H1 (cell line): ENCODE measurements at regions not wholly inside any gene's neighbourhood (a gene's known extent, or its start where the extent isn't known, plus 50 kb on each side); places are given as distances from the start of the nearest gene placed in this dataset.

Source experiments
- CTCF ChIA-PET: fragments of 300-600 bp; sonication (Branson Sonifier 250); formaldehyde crosslinking; loops from one replicate; lab custom pipeline; 2021; ENCODE audit not compliant: partially characterized antibody; lab: Charles Lee
- POLR2A ChIA-PET: fragments of 300-600 bp; sonication (Branson Sonifier 250); formaldehyde crosslinking; loops from one replicate; lab custom pipeline; 2021; ENCODE audit warnings: inconsistent platforms; ENCODE audit not compliant: partially characterized antibody; lab: Charles Lee
- DNase-seq, 2 experiments: peaks; one replicate each; pipeline versions ENCODE4 v3.0.0 to v3.0.0-alpha.2; 2010 to 2022; ENCODE audit warnings: low spot score in 2 of 2, low read depth in 1 of 2, mixed read lengths in 1 of 2
- FAIRE-seq: peaks from 2 replicates; lab custom pipeline; 2011; peaks lifted over from hg19 to GRCh38; lab: Jason Lieb, UNC
- H2AFZ ChIP-seq: 2 replicates; pipeline ENCODE4 v1.8.1; 2012; ENCODE audit warnings: low read length, inconsistent platforms
- H2AK5ac ChIP-seq: 2 replicates; pipeline ENCODE4 v1.6.1; 2013; ENCODE audit warnings: low read depth, low read length
- H2BK120ac ChIP-seq: replicated peaks from 2 replicates; pipeline ENCODE3; 2013; ENCODE audit warnings: low read depth, low read length, inconsistent platforms
- H2BK12ac ChIP-seq: 2 replicates; pipeline ENCODE4 v1.6.1; 2013; ENCODE audit warnings: low read depth, low read length
- H2BK15ac ChIP-seq: 2 replicates; pipeline ENCODE4 v1.6.1; 2013; ENCODE audit warnings: low read length
- H2BK20ac ChIP-seq: 2 replicates; pipeline ENCODE4 v1.6.1; 2013; ENCODE audit warnings: low read length
- H2BK5ac ChIP-seq: 2 replicates; pipeline ENCODE4 v1.6.1; 2013; ENCODE audit warnings: low read depth, low read length
- H3K14ac ChIP-seq: 2 replicates; pipeline ENCODE4 v1.6.1; 2013; ENCODE audit warnings: inconsistent platforms; ENCODE audit not compliant: insufficient read length
- H3K18ac ChIP-seq: 2 replicates; pipeline ENCODE4 v1.6.1; 2013; ENCODE audit warnings: low read length; ENCODE audit errors: extremely low read depth
- H3K23ac ChIP-seq: 2 replicates; pipeline ENCODE4 v1.6.1; 2013; ENCODE audit warnings: inconsistent platforms; ENCODE audit not compliant: insufficient read length
- H3K23me2 ChIP-seq: 2 replicates; pipeline ENCODE4 v1.6.1; 2013; ENCODE audit warnings: low read depth, low read length
- H3K27ac ChIP-seq: 2 replicates; pipeline ENCODE4 v1.6.1; 2011; ENCODE audit warnings: low read depth, low read length, inconsistent platforms
- H3K27me3 ChIP-seq, 4 experiments: replicated peaks in 1 of 4; 1 replicate in 1 of 4; 2 replicates in 3 of 4; pipeline versions ENCODE4 v1.6.1 to v1.8.1; 2011 to 2013; ENCODE audit warnings: low read length in 3 of 4, mild to moderate bottlenecking in 3 of 4, inconsistent platforms in 2 of 4, mixed read lengths in 2 of 4, moderate library complexity in 1 of 4; ENCODE audit not compliant: control insufficient read depth in 3 of 4, insufficient read depth in 3 of 4; ENCODE audit errors: extremely low read depth in 1 of 4
- H3K36me3 ChIP-seq, 4 experiments: 2 replicates each; pipeline versions ENCODE4 v1.6.1 to v1.8.1; 2011 to 2013; ENCODE audit warnings: mild to moderate bottlenecking in 4 of 4, low read length in 3 of 4, moderate library complexity in 2 of 4, control low read depth in 1 of 4, inconsistent platforms in 1 of 4; ENCODE audit not compliant: insufficient read depth in 4 of 4, control insufficient read depth in 2 of 4
- H3K4ac ChIP-seq: replicated peaks from 2 replicates; pipeline ENCODE3; 2013; ENCODE audit warnings: low read length, low read depth, mixed read lengths, inconsistent platforms; ENCODE audit not compliant: insufficient read length
- H3K4me1 ChIP-seq, 4 experiments: replicated peaks in 1 of 4; 1 replicate in 1 of 4; 2 replicates in 3 of 4; pipeline versions ENCODE4 v1.6.1 to v1.8.1; 2011 to 2013; ENCODE audit warnings: low read length in 3 of 4, inconsistent platforms in 2 of 4, mixed read lengths in 1 of 4; ENCODE audit not compliant: insufficient read depth in 4 of 4, control insufficient read depth in 3 of 4
- H3K4me2 ChIP-seq, 2 experiments: 2 replicates each; pipeline versions ENCODE4 v1.6.1 to v1.8.1; 2011 to 2013; ENCODE audit warnings: low read depth in 2 of 2, low read length in 2 of 2, control low read depth in 1 of 2, inconsistent platforms in 1 of 2, mild to moderate bottlenecking in 1 of 2; ENCODE audit not compliant: insufficient read depth in 1 of 2
- H3K4me3 ChIP-seq, 4 experiments: fragments of 200-600, 300-600 bp in 1 of 4; sonication (generic), shearing (Covaris generic), sonication (Bioruptor Twin) in 1 of 4; 2 replicates each; pipeline versions ENCODE4 v1.5.1 to v1.8.1; 2011 to 2016; ENCODE audit warnings: low read length in 4 of 4, low read depth in 3 of 4, control low read depth in 2 of 4, inconsistent platforms in 2 of 4, mild to moderate bottlenecking in 2 of 4, mixed read lengths in 1 of 4, moderate library complexity in 1 of 4; ENCODE audit not compliant: insufficient read depth in 2 of 4; ENCODE audit errors: extremely low read depth in 1 of 4
- H3K56ac ChIP-seq: replicated peaks from 2 replicates; pipeline ENCODE3; 2013; ENCODE audit warnings: low read depth, mild to moderate bottlenecking, mixed read lengths, low read length, inconsistent platforms; ENCODE audit not compliant: insufficient read length
- H3K79me1 ChIP-seq: 2 replicates; pipeline ENCODE4 v1.6.1; 2013; ENCODE audit warnings: low read depth, low read length, control low read depth
- H3K79me2 ChIP-seq, 2 experiments: 2 replicates each; pipeline versions ENCODE4 v1.6.1 to v1.8.1; 2012 to 2013; ENCODE audit warnings: low read length in 2 of 2, mild to moderate bottlenecking in 2 of 2, inconsistent platforms in 1 of 2; ENCODE audit not compliant: insufficient read depth in 2 of 2, control insufficient read depth in 1 of 2
- H3K9ac ChIP-seq, 4 experiments: replicated peaks in 1 of 4; 1 replicate in 1 of 4; 2 replicates in 3 of 4; pipeline versions ENCODE4 v1.6.1 to v1.8.1; 2011 to 2013; ENCODE audit warnings: low read depth in 3 of 4, low read length in 3 of 4, control low read depth in 2 of 4, mild to moderate bottlenecking in 2 of 4, moderate library complexity in 2 of 4, inconsistent platforms in 1 of 4; ENCODE audit errors: extremely low read depth in 1 of 4
- H3K9me3 ChIP-seq, 2 experiments: 2 replicates each; pipeline versions ENCODE4 v1.6.1 to v1.8.1; 2012 to 2013; ENCODE audit warnings: mild to moderate bottlenecking in 2 of 2, moderate library complexity in 2 of 2, control low read depth in 1 of 2, inconsistent platforms in 1 of 2, low read depth in 1 of 2, low read length in 1 of 2, mixed read lengths in 1 of 2; ENCODE audit not compliant: insufficient read depth in 2 of 2
- H4K20me1 ChIP-seq, 2 experiments: replicated peaks in 1 of 2; 2 replicates each; pipeline versions ENCODE3 to v1.8.1; 2011 to 2013; ENCODE audit warnings: inconsistent platforms in 2 of 2, low read length in 2 of 2, mild to moderate bottlenecking in 1 of 2; ENCODE audit not compliant: insufficient read depth in 2 of 2, control insufficient read depth in 1 of 2
- H4K5ac ChIP-seq: 2 replicates; pipeline ENCODE4 v1.6.1; 2013; ENCODE audit warnings: low read length, low read depth, mixed read lengths, inconsistent platforms; ENCODE audit not compliant: insufficient read length
- H4K8ac ChIP-seq: 2 replicates; pipeline ENCODE4 v1.8.0; 2013; ENCODE audit warnings: mild to moderate bottlenecking, moderate library complexity, low read length, inconsistent platforms; ENCODE audit not compliant: insufficient read depth; ENCODE audit errors: extremely low read depth
- H4K91ac ChIP-seq: replicated peaks from 2 replicates; pipeline ENCODE3; 2013; ENCODE audit warnings: low read length, mixed read lengths, inconsistent platforms; ENCODE audit not compliant: insufficient read length
- ASH2L ChIP-seq: fragments of 200-600, 300-600 bp; sonication (generic); IDR thresholded peaks from one replicate; pipeline ENCODE4 v1.7.1; 2017; ENCODE audit warnings: low read length
- ATF3 ChIP-seq: IDR thresholded peaks from 2 replicates; pipeline ENCODE4 v1.6.1; 2011; ENCODE audit warnings: low read depth, mild to moderate bottlenecking, low read length; ENCODE audit not compliant: insufficient read depth
- EGR1 ChIP-seq: IDR thresholded peaks from 2 replicates; pipeline ENCODE4 v1.6.1; 2011; ENCODE audit warnings: low read depth, low read length, borderline replicate concordance
- GTF2F1 ChIP-seq: IDR thresholded peaks from 2 replicates; pipeline ENCODE4 v1.6.1; 2012; ENCODE audit warnings: low read depth, low read length, improper control_type of control experiment, borderline replicate concordance
- HDAC2 ChIP-seq, 2 experiments: fragments of 300-600 bp in 1 of 2; sonication (generic) in 1 of 2; IDR thresholded peaks; 2 replicates each; pipeline ENCODE4 v1.6.1; 2011 to 2012; ENCODE audit warnings: low read depth in 2 of 2, low read length in 2 of 2, mild to moderate bottlenecking in 2 of 2, moderate library complexity in 2 of 2, borderline replicate concordance in 1 of 2, inconsistent platforms in 1 of 2
- KDM5A ChIP-seq: fragments of 200-600 bp; IDR thresholded peaks from 2 replicates; pipeline ENCODE4 v1.7.1; 2012; ENCODE audit warnings: mild to moderate bottlenecking, low read length, inconsistent platforms, mixed read lengths
- RFX5 ChIP-seq: IDR thresholded peaks from 2 replicates; pipeline ENCODE4 v1.6.1; 2011; ENCODE audit warnings: low read depth, low read length, improper control_type of control experiment, borderline replicate concordance
- RNF2 ChIP-seq: fragments of 200-900, 300-1000 bp; sonication (generic); IDR thresholded peaks from 2 replicates; pipeline ENCODE4 v1.7.1; 2016; ENCODE audit warnings: borderline replicate concordance, low read depth, mild to moderate bottlenecking, antibody characterized with exemption, low read length; ENCODE audit not compliant: poor library complexity, severe bottlenecking; ENCODE audit errors: missing control alignments
- SIRT6 ChIP-seq: IDR thresholded peaks from one replicate; pipeline ENCODE4 v1.7.1; 2012; ENCODE audit warnings: low read length, inconsistent platforms
- SRF ChIP-seq: IDR thresholded peaks from 2 replicates; pipeline ENCODE4 v1.6.1; 2011; ENCODE audit warnings: mild to moderate bottlenecking, low read depth, low read length, moderate library complexity
- TAF1 ChIP-seq: IDR thresholded peaks from 2 replicates; pipeline ENCODE4 v1.6.1; 2011; ENCODE audit warnings: mild to moderate bottlenecking, low read depth, low read length
- TAF7 ChIP-seq: optimal IDR thresholded peaks from 2 replicates; pipeline ENCODE3; 2011; ENCODE audit warnings: low read depth, mild to moderate bottlenecking, inconsistent platforms, low read length, moderate library complexity, borderline replicate concordance
- TCF12 ChIP-seq: IDR thresholded peaks from 2 replicates; pipeline ENCODE4 v1.6.1; 2011; ENCODE audit warnings: low read depth, mild to moderate bottlenecking, low read length
- WGBS, 2 experiments: shearing (Covaris generic) in 1 of 2; methylation state at CpG; one replicate each; pipeline versions ENCODE4 v1.1.6 to v1.1.7; 2013 to 2015; ENCODE audit warnings: low lambda C conversion rate in 2 of 2, mixed read lengths in 2 of 2, inconsistent platforms in 1 of 2, low coverage in 1 of 2, missing lambda C conversion rate in 1 of 2; ENCODE audit not compliant: insufficient replicate concordance in 2 of 2, insufficient coverage in 1 of 2, insufficient read length in 1 of 2; ENCODE audit errors: extremely low coverage in 1 of 2, missing lambda C conversion rate in 1 of 2; 5-methylcytosine and 5-hydroxymethylcytosine counted together

DNA sequence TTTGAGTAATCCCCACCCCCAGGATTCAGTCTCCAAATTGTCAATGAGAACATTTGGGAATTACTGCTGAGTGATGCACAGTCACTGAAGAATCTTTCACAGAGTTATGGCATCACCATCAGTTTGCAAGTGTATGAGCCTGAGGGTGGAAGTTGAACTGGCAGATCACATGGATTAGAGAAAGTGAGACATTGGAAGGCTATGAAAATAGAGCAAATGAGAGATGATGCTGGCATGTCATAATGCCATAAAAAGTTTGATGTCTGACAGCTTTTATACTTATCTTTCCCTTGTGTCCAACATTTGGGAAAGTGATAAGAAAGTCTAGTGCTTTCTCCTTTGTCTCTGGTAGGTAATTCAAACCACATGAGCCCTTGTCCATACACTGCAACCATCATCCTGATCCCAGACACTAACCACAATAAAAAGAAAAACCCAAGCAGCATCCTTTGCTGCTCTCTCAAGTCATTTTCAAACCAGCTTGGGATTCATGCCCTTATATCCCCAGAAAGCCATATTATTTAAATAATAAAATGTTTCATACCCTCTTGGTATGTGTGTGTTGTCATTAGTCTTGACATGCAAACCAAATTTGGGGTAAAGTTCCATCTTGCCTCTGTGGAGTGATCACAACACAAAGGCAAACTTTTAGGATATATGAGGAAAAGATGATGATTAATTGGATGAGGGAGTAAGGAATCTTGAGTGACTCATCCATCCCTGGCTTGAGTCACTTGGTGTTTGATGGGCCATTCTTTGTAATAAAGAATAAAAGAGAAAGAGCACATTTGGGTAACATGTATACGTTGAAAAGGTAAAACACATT is 438.9 kb downstream of the GRXCR1 start:
- DNase-seq, result no peak

More for the DNA sequence above, 438.9 kb downstream of the GRXCR1 start:
- FAIRE-seq, result no peak
- H3K79me1 ChIP-seq, result no peaks in the 10 kb centered on the region
- no peaks in the 10 kb centered on the region for H4K20me1 ChIP-seq
- H3K56ac ChIP-seq, result no peak overlapping the region
- ChIA-PET CTCF (no interaction called here), POLR2A (no interaction called here)
- H2AK5ac ChIP-seq, result no peak overlapping the region
- H3K23ac ChIP-seq, result no peak overlapping the region
- no peak overlapping the region for H2BK20ac ChIP-seq
- no peak overlapping the region for H3K9ac ChIP-seq
- no peak overlapping the region for H4K5ac ChIP-seq
- TF ChIP-seq RFX5 (no peak), SRF (no peak), RNF2 (no peak), SIRT6 (no peak), TAF7 (no peak), TCF12 (no peak), GTF2F1 (no peak), EGR1 (no peak), ASH2L (no peak), HDAC2 (IDR thresholded peaks at IDR 0.05; ENCODE audit: borderline replicate concordance in 1 of 2, low read depth in 2 of 2, low read length in 2 of 2) (no peak), ATF3 (no peak), TAF1 (no peak), KDM5A (no peak)
- no peaks in the 10 kb centered on the region for H3K4me1 ChIP-seq
- no peak overlapping the region for H3K27ac ChIP-seq
- no peak overlapping the region for H3K18ac ChIP-seq
- H3K27me3 ChIP-seq, result no peaks in the 10 kb centered on the region
- no peak overlapping the region for H2BK5ac ChIP-seq
- no peak overlapping the region for H3K4me2 ChIP-seq
- no peak overlapping the region for H3K14ac ChIP-seq
- H2AFZ ChIP-seq, result no peak overlapping the region
- no peak overlapping the region for H3K4ac ChIP-seq
- no peaks in the 10 kb centered on the region for H3K23me2 ChIP-seq
- H4K8ac ChIP-seq, result no peak overlapping the region
- no peak overlapping the region for H2BK120ac ChIP-seq
- no peak overlapping the region for H2BK15ac ChIP-seq
- no peaks in the 10 kb centered on the region for H3K79me2 ChIP-seq
- no peak overlapping the region for H2BK12ac ChIP-seq
- H3K9me3 ChIP-seq, result no peaks in the 10 kb centered on the region; a peak in 1 of 4 replicates
- no peak overlapping the region for H3K4me3 ChIP-seq
- H3K36me3 ChIP-seq, result no peaks in the 10 kb centered on the region
- whole genome bisulfite sequencing, 2 experiments, result 88% methylated on average over 1 of the region's 1 CpG; no CpG with 5 or more reads in 1 of the 2 experiments
- no peak overlapping the region for H4K91ac ChIP-seq
